ENCODE measurements at regions not wholly inside any gene's neighbourhood (a gene's known extent, or its start where the extent isn't known, plus 50 kb on each side); places are given as distances from the start of the nearest gene placed in this dataset.

DNA sequence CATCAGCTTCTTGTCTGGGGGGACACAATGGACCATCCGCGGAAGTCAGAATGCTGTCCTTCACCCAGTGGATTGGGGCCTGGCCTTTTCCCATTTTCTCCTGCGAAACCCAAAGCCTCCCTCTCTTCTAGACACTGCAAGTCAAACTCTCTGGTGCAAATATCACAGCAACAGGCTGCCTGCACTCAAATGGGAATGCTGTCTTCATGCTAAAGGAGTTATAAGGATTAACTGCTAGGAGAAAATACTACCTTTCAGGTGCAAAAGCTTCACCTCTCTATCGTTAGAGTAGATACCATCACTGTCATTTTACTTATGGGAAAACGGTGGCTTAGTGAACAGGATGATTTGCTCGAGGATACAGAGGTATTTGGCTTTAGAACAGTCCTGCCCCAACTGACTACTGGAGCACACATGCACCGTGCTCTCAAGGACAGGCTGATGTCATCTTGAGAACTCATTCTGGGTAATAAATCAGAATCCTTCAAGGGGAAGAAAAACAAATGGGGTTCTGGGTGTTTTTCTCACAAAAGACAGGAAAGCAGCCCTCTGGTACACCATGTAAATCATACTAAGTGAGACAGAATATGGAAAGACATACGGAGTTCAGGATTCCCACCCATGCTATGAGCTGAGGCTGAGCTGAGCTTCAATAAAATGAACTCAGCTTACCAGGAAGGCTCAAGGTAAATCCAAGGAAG lies 100.9 kb downstream of the SAMD9 start:
- H3K27ac ChIP-seq (ENCODE audit: insufficient read depth, low read depth, low read length, poor library complexity, severe bottlenecking): no peak overlapping the region
- no peaks in the 10 kb centered on the region for H3K27me3 ChIP-seq (ENCODE audit: control insufficient read depth, insufficient read depth, low read length, poor library complexity, severe bottlenecking)
- no peaks in the 10 kb centered on the region for H3K36me3 ChIP-seq (ENCODE audit: control insufficient read depth, insufficient read depth, low read length)
- 90 to 94% methylated on average over 8 of the region's 8 CpGs for WGBS, 2 experiments
- H3K4me1 ChIP-seq (ENCODE audit: control insufficient read depth, insufficient read depth, low read length): peaks cover 6% of the 10 kb centered on the region
- H3K9me3 ChIP-seq (ENCODE audit: control insufficient read depth, low read length): no peaks in the 10 kb centered on the region
- no peak overlapping the region for H3K4me3 ChIP-seq (ENCODE audit: insufficient read depth, low read depth, low read length)

DNA sequence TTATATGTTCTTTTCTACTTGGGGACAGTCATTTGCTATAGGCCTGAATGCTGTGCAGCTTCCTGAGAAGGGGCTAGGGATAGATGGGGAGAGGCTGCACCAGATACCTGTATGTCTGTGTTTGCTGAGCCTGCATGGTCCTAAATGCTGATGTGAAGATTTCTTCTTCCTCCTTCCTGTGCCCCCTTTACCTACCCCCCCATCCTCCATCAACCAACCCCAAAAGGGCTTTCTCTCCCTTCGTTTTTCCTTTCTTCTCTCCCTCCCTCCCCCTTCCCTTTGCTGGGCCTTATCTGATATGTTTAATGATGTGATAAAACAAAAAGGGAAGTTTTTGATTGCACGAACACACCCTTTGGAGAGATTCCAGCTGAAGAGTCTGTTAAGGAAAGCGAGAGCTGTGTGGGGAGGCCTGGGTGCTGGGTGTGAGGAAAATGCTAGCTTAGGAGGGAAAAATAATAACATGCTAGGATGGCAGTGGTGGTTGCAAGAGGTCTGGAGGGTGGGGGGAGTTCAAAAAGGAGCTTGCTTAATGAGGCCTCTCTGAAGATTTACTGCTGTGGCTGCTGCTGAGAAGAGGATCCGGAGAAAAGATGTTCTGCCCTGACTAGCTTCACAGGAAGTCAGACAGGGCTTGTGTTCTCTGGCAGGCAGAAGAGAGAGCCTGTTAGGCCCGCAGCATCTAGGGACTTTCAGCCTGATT lies 101.8 kb downstream of the SAMD9 start:
- Histone ChIP-seq H3K36me3 (ENCODE audit: control insufficient read depth, insufficient read depth, low read length) (no peaks in the 10 kb centered on the region), H3K9me3 (ENCODE audit: control insufficient read depth, low read length) (no peaks in the 10 kb centered on the region), H3K27ac (ENCODE audit: insufficient read depth, low read depth, low read length, poor library complexity, severe bottlenecking) (no peak overlapping the region), H3K4me1 (ENCODE audit: control insufficient read depth, insufficient read depth, low read length) (peaks cover 6% of the 10 kb centered on the region), H3K4me3 (ENCODE audit: insufficient read depth, low read depth, low read length) (no peak overlapping the region), H3K27me3 (ENCODE audit: control insufficient read depth, insufficient read depth, low read length, poor library complexity, severe bottlenecking) (no peaks in the 10 kb centered on the region)
- 70 to 77% methylated on average over 4 of the region's 5 CpGs for WGBS, 2 experiments

DNA sequence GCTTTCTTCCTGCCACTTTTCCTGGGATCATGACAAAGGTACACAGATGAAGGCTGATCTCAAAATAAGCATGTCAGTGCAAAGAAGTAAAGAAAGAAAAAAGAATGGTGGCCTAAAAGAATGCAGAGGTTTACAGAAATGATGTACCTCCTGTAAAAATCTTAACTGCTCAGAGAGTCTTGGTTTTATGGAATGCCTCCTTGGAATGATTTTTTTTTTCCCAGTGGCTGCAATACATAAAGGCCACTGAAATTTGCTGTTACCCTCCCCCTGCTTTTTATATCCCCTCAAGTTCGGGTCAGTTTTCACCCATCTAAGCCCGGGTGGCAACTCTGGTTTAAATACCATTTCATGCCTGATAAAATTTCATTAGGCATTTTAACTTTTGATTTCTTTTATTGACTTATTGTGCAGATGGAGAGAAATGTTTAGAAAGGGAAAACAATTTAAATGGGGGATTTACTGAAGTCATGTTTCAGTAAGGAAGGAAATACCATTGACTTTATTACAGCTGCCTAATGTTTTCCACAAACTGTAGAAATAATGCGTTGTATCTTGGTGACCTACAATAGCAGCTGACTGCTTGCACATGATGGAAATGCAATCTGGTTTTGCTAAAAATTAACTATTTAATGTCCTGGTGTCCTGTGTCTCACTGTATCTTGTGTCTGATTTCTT lies 102.5 kb downstream of the SAMD9 start:
- WGBS, 2 experiments: 90 to 91% methylated on average over 3 of the region's 3 CpGs
- no peak overlapping the region for H3K27ac ChIP-seq (ENCODE audit: insufficient read depth, low read depth, low read length, poor library complexity, severe bottlenecking)

DNA sequence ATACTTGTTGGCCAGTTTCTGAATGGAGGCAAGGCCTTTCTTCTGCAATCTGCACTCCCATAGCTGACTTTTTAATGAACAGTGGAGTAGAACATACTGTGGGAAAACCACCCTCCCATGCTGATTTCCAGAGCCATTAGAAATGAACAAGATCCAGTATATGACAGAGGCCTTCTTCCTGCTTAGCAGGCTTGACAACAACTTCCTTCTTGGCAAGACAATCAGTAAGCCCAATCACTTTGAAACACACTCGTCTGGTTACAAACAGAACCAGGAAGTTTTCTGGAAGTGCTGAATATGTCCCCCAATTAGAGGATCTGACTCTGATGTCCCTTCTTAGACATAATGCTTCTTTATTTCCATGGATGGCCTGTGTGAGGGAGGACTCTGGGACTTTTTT lies 103.4 kb downstream of the SAMD9 start:
- no peak overlapping the region for H3K27ac ChIP-seq (ENCODE audit: insufficient read depth, low read depth, low read length, poor library complexity, severe bottlenecking)
- no peak overlapping the region for H3K4me3 ChIP-seq (ENCODE audit: insufficient read depth, low read depth, low read length)
- H3K27me3 ChIP-seq (ENCODE audit: control insufficient read depth, insufficient read depth, low read length, poor library complexity, severe bottlenecking): no peaks in the 10 kb centered on the region
- no peaks in the 10 kb centered on the region for H3K9me3 ChIP-seq (ENCODE audit: control insufficient read depth, low read length)
- no peaks in the 10 kb centered on the region for H3K36me3 ChIP-seq (ENCODE audit: control insufficient read depth, insufficient read depth, low read length)
- H3K4me1 ChIP-seq (ENCODE audit: control insufficient read depth, insufficient read depth, low read length): peaks cover 6% of the 10 kb centered on the region
- 79 to 94% methylated on average over 1 of the region's 1 CpG for WGBS, 2 experiments

More for the DNA sequence above, 102.5 kb downstream of the SAMD9 start:
- no peaks in the 10 kb centered on the region for H3K9me3 ChIP-seq (ENCODE audit: control insufficient read depth, low read length)
- peaks cover 6% of the 10 kb centered on the region for H3K4me1 ChIP-seq (ENCODE audit: control insufficient read depth, insufficient read depth, low read length)
- H3K4me3 ChIP-seq (ENCODE audit: insufficient read depth, low read depth, low read length): no peak overlapping the region
- H3K36me3 ChIP-seq (ENCODE audit: control insufficient read depth, insufficient read depth, low read length): no peaks in the 10 kb centered on the region
- H3K27me3 ChIP-seq (ENCODE audit: control insufficient read depth, insufficient read depth, low read length, poor library complexity, severe bottlenecking): no peaks in the 10 kb centered on the region

DNA sequence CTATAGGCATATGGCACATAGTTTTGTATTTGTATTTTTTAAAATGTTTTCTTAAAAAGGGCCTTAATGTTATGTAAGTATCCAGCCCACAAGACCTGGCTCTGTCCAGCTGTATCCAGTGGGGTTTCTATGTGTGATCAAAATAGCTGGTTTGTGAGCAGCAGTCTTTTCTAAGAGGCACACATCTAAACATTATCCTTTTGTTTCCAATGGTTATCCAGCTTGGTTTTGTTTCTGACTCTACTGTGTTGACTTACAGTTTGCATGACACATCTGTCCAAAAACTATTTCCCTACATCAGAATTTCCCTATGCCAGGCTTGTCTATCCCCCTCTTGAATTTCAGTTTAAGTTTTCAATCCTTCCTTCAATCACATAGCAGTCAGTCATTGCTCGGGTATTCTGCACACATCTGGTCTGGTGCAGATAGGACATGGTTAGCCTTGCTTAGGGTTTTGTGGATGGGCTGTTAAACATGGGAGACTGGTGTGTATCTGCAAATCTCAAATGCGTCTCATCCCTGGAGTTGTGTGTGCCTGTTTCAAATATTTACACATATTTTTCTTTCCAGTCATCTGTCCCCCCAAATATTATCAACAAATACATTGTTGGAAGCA lies 104.2 kb downstream of the SAMD9 start:
- Histone ChIP-seq H3K9me3 (ENCODE audit: control insufficient read depth, low read length) (no peaks in the 10 kb centered on the region), H3K36me3 (ENCODE audit: control insufficient read depth, insufficient read depth, low read length) (no peaks in the 10 kb centered on the region), H3K27me3 (ENCODE audit: control insufficient read depth, insufficient read depth, low read length, poor library complexity, severe bottlenecking) (no peaks in the 10 kb centered on the region), H3K4me1 (ENCODE audit: control insufficient read depth, insufficient read depth, low read length) (peaks cover 6% of the 10 kb centered on the region), H3K27ac (ENCODE audit: insufficient read depth, low read depth, low read length, poor library complexity, severe bottlenecking) (no peak overlapping the region), H3K4me3 (ENCODE audit: insufficient read depth, low read depth, low read length) (no peak overlapping the region)
- WGBS, 2 experiments: 87 to 95% methylated on average over 1 to 2 of the region's 2 CpGs

DNA sequence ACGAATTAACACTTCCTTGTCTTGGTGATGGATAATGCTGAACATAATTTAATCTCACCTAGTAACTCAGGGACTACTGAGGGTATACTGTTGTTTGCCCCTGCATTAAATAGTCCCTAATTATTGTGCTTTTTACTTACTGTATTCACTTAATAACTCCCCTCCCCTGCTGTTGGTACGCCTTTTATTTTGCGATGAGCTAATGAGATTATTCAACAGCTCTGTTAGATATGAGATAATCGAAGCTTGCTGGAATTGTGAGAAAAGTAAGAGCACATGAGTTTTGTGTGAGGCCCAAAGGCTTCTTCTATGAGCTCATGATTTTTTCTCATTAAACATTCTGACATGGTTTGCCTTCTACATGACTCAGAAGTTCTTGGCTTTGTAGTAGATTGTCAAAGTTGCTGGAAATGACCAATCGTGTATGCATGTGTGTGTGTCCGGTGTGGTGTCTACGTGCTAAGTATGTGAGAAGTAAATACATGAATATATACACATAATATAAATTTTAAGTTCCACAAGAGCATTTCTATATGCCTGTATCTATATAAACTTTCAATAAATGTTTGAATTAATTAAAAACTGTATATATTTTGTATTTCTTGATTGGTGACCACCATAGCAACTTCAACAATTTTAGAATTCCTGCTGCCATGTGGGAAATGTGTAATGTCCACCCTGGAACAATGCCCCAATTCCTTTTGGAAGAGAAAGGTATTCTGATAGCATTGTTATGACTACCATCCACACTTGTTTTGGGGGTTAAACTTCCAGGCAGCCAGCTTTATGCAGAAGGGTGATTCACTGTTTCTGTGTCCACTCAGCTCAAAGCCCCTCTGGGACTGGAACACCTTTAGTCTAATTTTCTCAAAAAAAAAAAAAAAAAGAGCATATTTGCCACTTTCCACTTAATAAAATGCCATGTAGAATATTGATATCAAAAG lies 106.2 kb downstream of the SAMD9 start:
- Histone ChIP-seq H3K4me3 (ENCODE audit: insufficient read depth, low read depth, low read length) (no peak overlapping the region), H3K9me3 (ENCODE audit: control insufficient read depth, low read length) (no peaks in the 10 kb centered on the region)
- WGBS, 2 experiments: 89 to 100% methylated on average over 2 to 5 of the region's 7 CpGs

DNA sequence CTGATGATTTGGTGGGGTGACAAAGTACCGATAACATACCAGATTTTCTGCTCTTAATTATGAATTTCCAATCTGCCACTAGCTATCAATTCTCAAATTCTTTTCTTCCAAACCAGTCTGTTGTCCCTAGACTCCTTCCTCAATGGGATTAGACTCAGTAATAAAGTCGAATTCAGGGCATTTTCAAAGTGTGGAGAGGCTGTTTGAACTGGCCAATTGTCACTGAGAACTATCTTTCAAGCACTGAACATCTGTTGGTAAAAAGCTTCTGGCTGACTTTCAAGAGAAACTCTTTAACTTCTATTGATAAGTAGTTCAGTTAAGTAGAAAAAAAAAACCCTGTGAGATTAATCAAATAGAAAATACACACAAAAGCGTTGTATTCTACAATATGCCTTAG lies 108.9 kb downstream of the SAMD9 start:
- H3K36me3 ChIP-seq (ENCODE audit: control insufficient read depth, insufficient read depth, low read length): no peaks in the 10 kb centered on the region
- no peaks in the 10 kb centered on the region for H3K9me3 ChIP-seq (ENCODE audit: control insufficient read depth, low read length)
- 90 to 97% methylated on average over 2 to 3 of the region's 3 CpGs for WGBS, 2 experiments
- no peak overlapping the region for H3K27ac ChIP-seq (ENCODE audit: insufficient read depth, low read depth, low read length, poor library complexity, severe bottlenecking)
- no peak overlapping the region for H3K4me3 ChIP-seq (ENCODE audit: insufficient read depth, low read depth, low read length)
- H3K27me3 ChIP-seq (ENCODE audit: control insufficient read depth, insufficient read depth, low read length, poor library complexity, severe bottlenecking): no peaks in the 10 kb centered on the region
- no peaks in the 10 kb centered on the region for H3K4me1 ChIP-seq (ENCODE audit: control insufficient read depth, insufficient read depth, low read length)

More for the DNA sequence above, 106.2 kb downstream of the SAMD9 start:
- Histone ChIP-seq H3K27ac (ENCODE audit: insufficient read depth, low read depth, low read length, poor library complexity, severe bottlenecking) (no peak overlapping the region), H3K27me3 (ENCODE audit: control insufficient read depth, insufficient read depth, low read length, poor library complexity, severe bottlenecking) (no peaks in the 10 kb centered on the region), H3K4me1 (ENCODE audit: control insufficient read depth, insufficient read depth, low read length) (peaks cover 6% of the 10 kb centered on the region), H3K36me3 (ENCODE audit: control insufficient read depth, insufficient read depth, low read length) (no peaks in the 10 kb centered on the region)

DNA sequence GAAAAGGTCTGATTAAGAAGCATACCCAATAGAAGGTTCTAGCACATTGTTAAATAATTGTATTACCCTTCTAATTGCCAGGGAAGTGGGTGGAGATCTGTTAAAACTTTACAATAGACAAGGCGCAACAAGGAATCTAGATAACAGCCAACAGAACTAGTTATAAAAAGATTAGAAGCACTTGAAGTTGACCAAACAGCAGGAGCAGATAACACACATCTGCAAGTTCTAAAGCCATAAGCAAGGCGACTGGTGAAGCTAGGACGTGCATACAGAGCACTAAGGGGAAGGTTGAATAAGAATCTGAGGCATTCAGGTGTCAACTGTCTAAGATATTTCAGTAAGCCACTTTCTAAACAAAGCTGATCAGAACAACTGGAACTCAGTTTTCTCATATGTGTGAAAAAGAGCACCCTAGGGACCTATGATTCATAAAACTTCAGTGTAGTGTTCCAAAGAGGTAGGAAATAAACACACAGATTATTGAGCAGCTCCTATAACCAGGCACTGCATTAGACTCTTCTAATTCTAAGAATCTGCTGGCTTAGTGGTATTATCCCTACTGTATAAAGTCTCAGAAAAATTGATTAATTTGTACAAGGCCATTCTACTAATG lies 111.2 kb downstream of the SAMD9 start:
- 84 to 89% methylated on average over 2 to 3 of the region's 3 CpGs for WGBS, 2 experiments
- Histone ChIP-seq H3K4me3 (ENCODE audit: insufficient read depth, low read depth, low read length) (no peak overlapping the region), H3K36me3 (ENCODE audit: control insufficient read depth, insufficient read depth, low read length) (no peaks in the 10 kb centered on the region), H3K27me3 (ENCODE audit: control insufficient read depth, insufficient read depth, low read length, poor library complexity, severe bottlenecking) (no peaks in the 10 kb centered on the region), H3K27ac (ENCODE audit: insufficient read depth, low read depth, low read length, poor library complexity, severe bottlenecking) (no peak overlapping the region), H3K9me3 (ENCODE audit: control insufficient read depth, low read length) (no peaks in the 10 kb centered on the region), H3K4me1 (ENCODE audit: control insufficient read depth, insufficient read depth, low read length) (no peaks in the 10 kb centered on the region)

DNA sequence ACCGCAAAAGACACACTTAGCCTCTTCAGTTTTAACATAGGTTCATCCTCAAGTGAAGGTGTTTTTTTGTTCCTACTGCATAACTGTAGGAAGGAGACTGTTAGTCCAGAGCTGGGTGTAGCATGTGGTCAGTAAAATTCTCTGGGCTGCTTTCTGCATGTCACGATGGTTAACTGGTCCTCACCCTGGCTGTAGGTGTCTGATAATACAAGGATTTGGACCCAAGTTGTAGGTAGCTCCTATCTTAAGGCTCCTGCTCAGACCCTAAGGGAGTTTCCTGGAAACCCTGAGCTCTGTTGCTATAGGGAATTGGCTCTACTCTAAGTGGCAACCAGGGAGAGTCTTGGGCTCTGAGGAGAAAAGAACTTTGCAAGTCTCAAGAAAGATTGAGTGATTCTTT lies 112.9 kb downstream of the SAMD9 start:
- H3K4me3 ChIP-seq (ENCODE audit: insufficient read depth, low read depth, low read length): no peak overlapping the region
- H3K27me3 ChIP-seq (ENCODE audit: control insufficient read depth, insufficient read depth, low read length, poor library complexity, severe bottlenecking): no peaks in the 10 kb centered on the region
- WGBS, 2 experiments: 98% methylated on average over 2 of the region's 2 CpGs
- no peaks in the 10 kb centered on the region for H3K4me1 ChIP-seq (ENCODE audit: control insufficient read depth, insufficient read depth, low read length)
- H3K36me3 ChIP-seq (ENCODE audit: control insufficient read depth, insufficient read depth, low read length): no peaks in the 10 kb centered on the region
- no peak overlapping the region for H3K27ac ChIP-seq (ENCODE audit: insufficient read depth, low read depth, low read length, poor library complexity, severe bottlenecking)
- no peaks in the 10 kb centered on the region for H3K9me3 ChIP-seq (ENCODE audit: control insufficient read depth, low read length)

Data from ectodermal cell (in vitro differentiated cells).